Panc1 (cell line): ENCODE measurements at regions not wholly inside any gene's neighbourhood (a gene's known extent, or its start where the extent isn't known, plus 50 kb on each side); places are given as distances from the start of the nearest gene placed in this dataset.

ENCODE experiments used
- POLR2AphosphoS5 ChIP-seq: IDR thresholded peaks from 2 replicates; pipeline ENCODE4 v1.6.1; 2012; ENCODE audit warnings: mild to moderate bottlenecking, low read depth, low read length, moderate library complexity
- TCF7L2 ChIP-seq: IDR thresholded peaks from 2 replicates; pipeline ENCODE4 v1.6.1; 2011; ENCODE audit warnings: mild to moderate bottlenecking, low read depth, low read length, inconsistent platforms
- TF ChIP-seq, protein P1 (sequence below): fragments of 450-650 bp; IDR thresholded peaks from 2 replicates; pipeline ENCODE4 v1.5.1; 2017; ENCODE audit warnings: mild to moderate bottlenecking

DNA sequence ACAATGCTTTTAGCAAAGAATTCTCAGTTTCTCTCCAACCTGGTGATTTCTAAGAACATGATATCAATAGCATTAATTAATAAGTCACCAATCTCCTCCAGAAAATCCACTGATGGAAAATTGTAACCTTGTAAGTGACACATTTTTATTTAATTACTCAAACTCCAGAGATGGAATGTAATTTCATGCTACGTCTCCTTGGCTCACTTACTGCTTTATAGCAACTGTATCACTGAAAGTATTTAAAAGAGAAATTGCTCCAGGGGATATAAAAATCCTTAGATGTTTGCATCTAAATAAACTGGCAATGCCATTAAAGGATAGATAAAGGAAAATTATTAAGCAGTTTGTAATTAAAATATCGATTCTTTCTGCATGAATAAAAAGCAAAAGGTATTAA is 325.4 kb downstream of the TSN start:
- no peak for TF ChIP-seq TCF7L2
- no peak for TF ChIP-seq POLR2AphosphoS5
- TF ChIP-seq, protein P1, sequence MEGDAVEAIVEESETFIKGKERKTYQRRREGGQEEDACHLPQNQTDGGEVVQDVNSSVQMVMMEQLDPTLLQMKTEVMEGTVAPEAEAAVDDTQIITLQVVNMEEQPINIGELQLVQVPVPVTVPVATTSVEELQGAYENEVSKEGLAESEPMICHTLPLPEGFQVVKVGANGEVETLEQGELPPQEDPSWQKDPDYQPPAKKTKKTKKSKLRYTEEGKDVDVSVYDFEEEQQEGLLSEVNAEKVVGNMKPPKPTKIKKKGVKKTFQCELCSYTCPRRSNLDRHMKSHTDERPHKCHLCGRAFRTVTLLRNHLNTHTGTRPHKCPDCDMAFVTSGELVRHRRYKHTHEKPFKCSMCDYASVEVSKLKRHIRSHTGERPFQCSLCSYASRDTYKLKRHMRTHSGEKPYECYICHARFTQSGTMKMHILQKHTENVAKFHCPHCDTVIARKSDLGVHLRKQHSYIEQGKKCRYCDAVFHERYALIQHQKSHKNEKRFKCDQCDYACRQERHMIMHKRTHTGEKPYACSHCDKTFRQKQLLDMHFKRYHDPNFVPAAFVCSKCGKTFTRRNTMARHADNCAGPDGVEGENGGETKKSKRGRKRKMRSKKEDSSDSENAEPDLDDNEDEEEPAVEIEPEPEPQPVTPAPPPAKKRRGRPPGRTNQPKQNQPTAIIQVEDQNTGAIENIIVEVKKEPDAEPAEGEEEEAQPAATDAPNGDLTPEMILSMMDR: no peak
